ENCODE measurements at regions not wholly inside any gene's neighbourhood (a gene's known extent, or its start where the extent isn't known, plus 50 kb on each side); places are given as distances from the start of the nearest gene placed in this dataset.

- no peaks in the 10 kb centered on the region for H3K36me3 Mint-ChIP-seq
- no peaks in the 10 kb centered on the region for H3K4me1 Mint-ChIP-seq (ENCODE audit: low read depth)
- no peak for DNase-seq
- intact Hi-C loops (cut with micrococcal nuclease): no loop called here
- H3K4me3 Mint-ChIP-seq: no peak overlapping the region
- ChIA-PET POLR2A (no interaction called here), CTCF (no interaction called here)
- peaks cover 30% of the 10 kb centered on the region for H3K9me3 Mint-ChIP-seq
- H3K27me3 Mint-ChIP-seq: no peaks in the 10 kb centered on the region
- no peak overlapping the region for H3K27ac Mint-ChIP-seq
These were observed 470.8 kb downstream of the INHBA start for GRCh38 chr7:41232086-41232485.

GRCh38 chr7:41224063-41224763, 478.7 kb downstream of the INHBA start:
- peaks cover 6% of the 10 kb centered on the region for H3K9me3 Mint-ChIP-seq
- H3K4me1 Mint-ChIP-seq (ENCODE audit: low read depth): no peaks in the 10 kb centered on the region
- H3K27ac Mint-ChIP-seq: no peak overlapping the region
- no peaks in the 10 kb centered on the region for H3K36me3 Mint-ChIP-seq
- H3K27me3 Mint-ChIP-seq: no peaks in the 10 kb centered on the region
- no peak for DNase-seq
- intact Hi-C loops (cut with micrococcal nuclease): no loop called here
- H3K4me3 Mint-ChIP-seq: no peak overlapping the region
- CTCF ChIA-PET: interaction anchor here (0.7 kb wide), 1 partner anchor 988 kb away, joined by 3 read pairs; no protein-coding TSS in a partner anchor
- POLR2A ChIA-PET: no interaction called here

GRCh38 chr7:41222746-41223145, 480.1 kb downstream of the INHBA start:
- Mint-ChIP-seq H3K4me3 (no peak overlapping the region), H3K9me3 (no peaks in the 10 kb centered on the region), H3K36me3 (no peaks in the 10 kb centered on the region), H3K27me3 (no peaks in the 10 kb centered on the region), H3K4me1 (ENCODE audit: low read depth) (no peaks in the 10 kb centered on the region), H3K27ac (no peak overlapping the region)
- intact Hi-C loops (cut with micrococcal nuclease): no loop called here
- POLR2A ChIA-PET: no interaction called here
- CTCF ChIA-PET: no interaction called here
- DNase-seq: no peak

- Mint-ChIP-seq H3K27me3 (no peaks in the 10 kb centered on the region), H3K36me3 (no peaks in the 10 kb centered on the region), H3K4me3 (no peak overlapping the region), H3K27ac (no peak overlapping the region), H3K9me3 (no peaks in the 10 kb centered on the region), H3K4me1 (ENCODE audit: low read depth) (no peaks in the 10 kb centered on the region)
- DNase-seq: no peak
- ChIA-PET CTCF (no interaction called here), POLR2A (no interaction called here)
- intact Hi-C loops (cut with micrococcal nuclease): no loop called here
These were observed 482.6 kb downstream of the INHBA start for GRCh38 chr7:41220266-41220665.

GRCh38 chr7:41219276-41219675, 483.6 kb downstream of the INHBA start:
- Mint-ChIP-seq H3K4me3 (no peak overlapping the region), H3K27ac (no peak overlapping the region), H3K27me3 (no peaks in the 10 kb centered on the region), H3K36me3 (no peaks in the 10 kb centered on the region), H3K9me3 (no peaks in the 10 kb centered on the region), H3K4me1 (ENCODE audit: low read depth) (no peaks in the 10 kb centered on the region)
- intact Hi-C loops (cut with micrococcal nuclease): no loop called here
- POLR2A ChIA-PET: no interaction called here
- DNase-seq: no peak
- CTCF ChIA-PET: no interaction called here

- DNase-seq: no peak
- H3K9me3 Mint-ChIP-seq: no peaks in the 10 kb centered on the region
- no peak overlapping the region for H3K4me3 Mint-ChIP-seq
- POLR2A ChIA-PET: no interaction called here
- H3K36me3 Mint-ChIP-seq: no peaks in the 10 kb centered on the region
- H3K4me1 Mint-ChIP-seq (ENCODE audit: low read depth): no peaks in the 10 kb centered on the region
- H3K27ac Mint-ChIP-seq: no peak overlapping the region
- intact Hi-C loops (cut with micrococcal nuclease): no loop called here
- CTCF ChIA-PET: no interaction called here
- no peaks in the 10 kb centered on the region for H3K27me3 Mint-ChIP-seq
These were observed 485.6 kb downstream of the INHBA start for GRCh38 chr7:41217306-41217705.

GRCh38 chr7:41207141-41207540, 495.7 kb downstream of the INHBA start:
- ChIA-PET POLR2A (no interaction called here), CTCF (no interaction called here)
- intact Hi-C loops (cut with micrococcal nuclease): no loop called here
- Mint-ChIP-seq H3K27me3 (no peaks in the 10 kb centered on the region), H3K9me3 (peaks cover 2% of the 10 kb centered on the region), H3K4me3 (no peak overlapping the region), H3K27ac (no peak overlapping the region), H3K4me1 (ENCODE audit: low read depth) (no peaks in the 10 kb centered on the region), H3K36me3 (no peaks in the 10 kb centered on the region)
- no peak for DNase-seq

- Mint-ChIP-seq H3K36me3 (no peaks in the 10 kb centered on the region), H3K27me3 (no peaks in the 10 kb centered on the region), H3K4me1 (ENCODE audit: low read depth) (no peaks in the 10 kb centered on the region), H3K27ac (no peak overlapping the region), H3K9me3 (peaks cover 2% of the 10 kb centered on the region), H3K4me3 (no peak overlapping the region)
- intact Hi-C loops (cut with micrococcal nuclease): no loop called here
- CTCF ChIA-PET: no interaction called here
- no peak for DNase-seq
- POLR2A ChIA-PET: no interaction called here
These were observed 496.6 kb downstream of the INHBA start for GRCh38 chr7:41206267-41206666.

- Mint-ChIP-seq H3K27me3 (no peaks in the 10 kb centered on the region), H3K4me3 (no peak overlapping the region), H3K36me3 (no peaks in the 10 kb centered on the region), H3K27ac (no peak overlapping the region), H3K4me1 (ENCODE audit: low read depth) (no peaks in the 10 kb centered on the region), H3K9me3 (peaks cover 2% of the 10 kb centered on the region)
- no peak for DNase-seq
- intact Hi-C loops (cut with micrococcal nuclease): no loop called here
- ChIA-PET CTCF (no interaction called here), POLR2A (no interaction called here)
These were observed 497.3 kb downstream of the INHBA start for GRCh38 chr7:41205600-41205999.

GRCh38 chr7:41203542-41203941, 499.3 kb downstream of the INHBA start:
- ChIA-PET CTCF (no interaction called here), POLR2A (no interaction called here)
- no peaks in the 10 kb centered on the region for H3K4me1 Mint-ChIP-seq (ENCODE audit: low read depth)
- H3K27me3 Mint-ChIP-seq: no peaks in the 10 kb centered on the region
- no peak overlapping the region for H3K4me3 Mint-ChIP-seq
- intact Hi-C loops (cut with micrococcal nuclease): no loop called here
- H3K9me3 Mint-ChIP-seq: peaks cover 4% of the 10 kb centered on the region
- DNase-seq: no peak
- H3K36me3 Mint-ChIP-seq: no peaks in the 10 kb centered on the region
- H3K27ac Mint-ChIP-seq: no peak overlapping the region

- no peak overlapping the region for H3K27ac Mint-ChIP-seq
- intact Hi-C loops (cut with micrococcal nuclease): no loop called here
- H3K36me3 Mint-ChIP-seq: no peaks in the 10 kb centered on the region
- H3K27me3 Mint-ChIP-seq: no peaks in the 10 kb centered on the region
- POLR2A ChIA-PET: no interaction called here
- H3K4me1 Mint-ChIP-seq (ENCODE audit: low read depth): no peaks in the 10 kb centered on the region
- CTCF ChIA-PET: no interaction called here
- H3K9me3 Mint-ChIP-seq: peaks cover 7% of the 10 kb centered on the region
- H3K4me3 Mint-ChIP-seq: no peak overlapping the region
- no peak for DNase-seq
These were observed 501.9 kb downstream of the INHBA start for GRCh38 chr7:41201021-41201420.

GRCh38 chr7:41199136-41199535, 503.8 kb downstream of the INHBA start:
- POLR2A ChIA-PET: no interaction called here
- Mint-ChIP-seq H3K9me3 (peaks cover 11% of the 10 kb centered on the region), H3K27me3 (no peaks in the 10 kb centered on the region), H3K27ac (no peak overlapping the region), H3K4me1 (ENCODE audit: low read depth) (no peaks in the 10 kb centered on the region), H3K36me3 (no peaks in the 10 kb centered on the region), H3K4me3 (no peak overlapping the region)
- DNase-seq: no peak
- intact Hi-C loops (cut with micrococcal nuclease): no loop called here
- CTCF ChIA-PET: no interaction called here

GRCh38 chr7:41198502-41198901, 504.4 kb downstream of the INHBA start:
- intact Hi-C loops (cut with micrococcal nuclease): no loop called here
- CTCF ChIA-PET: no interaction called here
- no peak overlapping the region for H3K4me3 Mint-ChIP-seq

More at GRCh38 chr7:41198502-41198901, 504.4 kb downstream of the INHBA start:
- POLR2A ChIA-PET: no interaction called here
- Mint-ChIP-seq H3K9me3 (peaks cover 14% of the 10 kb centered on the region), H3K4me1 (ENCODE audit: low read depth) (no peaks in the 10 kb centered on the region), H3K27me3 (no peaks in the 10 kb centered on the region), H3K27ac (no peak overlapping the region), H3K36me3 (no peaks in the 10 kb centered on the region)
- DNase-seq: no peak

Measured in activated CD4-positive, alpha-beta memory T cell treated with anti-CD3 and anti-CD28 coated beads for 36 hours (primary cell).